ENCODE measurements at regions not wholly inside any gene's neighbourhood (a gene's known extent, or its start where the extent isn't known, plus 50 kb on each side); places are given as distances from the start of the nearest gene placed in this dataset.

DNA sequence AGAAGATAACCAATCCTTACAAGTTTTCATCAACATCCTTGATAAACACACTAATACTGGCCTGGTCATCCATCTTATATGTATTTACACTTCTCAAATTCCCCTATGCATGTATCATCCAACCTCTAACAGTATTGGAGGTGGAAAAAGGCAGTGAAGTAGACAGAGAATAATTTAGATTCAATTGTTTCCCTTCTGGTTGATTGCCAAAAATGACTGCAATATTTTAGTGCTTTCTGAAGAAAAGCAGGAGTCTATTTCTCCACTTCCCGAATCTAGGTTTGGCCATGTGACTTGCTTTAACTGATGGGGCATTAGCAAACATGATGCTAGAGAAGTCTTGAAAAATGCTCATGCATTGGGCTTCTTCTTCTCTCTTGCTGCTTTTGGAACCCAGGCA is 78.3 kb upstream of the METAP2 start:
- TF ChIP-seq, protein P1, sequence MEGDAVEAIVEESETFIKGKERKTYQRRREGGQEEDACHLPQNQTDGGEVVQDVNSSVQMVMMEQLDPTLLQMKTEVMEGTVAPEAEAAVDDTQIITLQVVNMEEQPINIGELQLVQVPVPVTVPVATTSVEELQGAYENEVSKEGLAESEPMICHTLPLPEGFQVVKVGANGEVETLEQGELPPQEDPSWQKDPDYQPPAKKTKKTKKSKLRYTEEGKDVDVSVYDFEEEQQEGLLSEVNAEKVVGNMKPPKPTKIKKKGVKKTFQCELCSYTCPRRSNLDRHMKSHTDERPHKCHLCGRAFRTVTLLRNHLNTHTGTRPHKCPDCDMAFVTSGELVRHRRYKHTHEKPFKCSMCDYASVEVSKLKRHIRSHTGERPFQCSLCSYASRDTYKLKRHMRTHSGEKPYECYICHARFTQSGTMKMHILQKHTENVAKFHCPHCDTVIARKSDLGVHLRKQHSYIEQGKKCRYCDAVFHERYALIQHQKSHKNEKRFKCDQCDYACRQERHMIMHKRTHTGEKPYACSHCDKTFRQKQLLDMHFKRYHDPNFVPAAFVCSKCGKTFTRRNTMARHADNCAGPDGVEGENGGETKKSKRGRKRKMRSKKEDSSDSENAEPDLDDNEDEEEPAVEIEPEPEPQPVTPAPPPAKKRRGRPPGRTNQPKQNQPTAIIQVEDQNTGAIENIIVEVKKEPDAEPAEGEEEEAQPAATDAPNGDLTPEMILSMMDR (IDR thresholded peaks at IDR 0.05; ENCODE audit: low read depth, low read length), result no peak
- no peak overlapping the region for H3K4me3 ChIP-seq (ENCODE audit: low read depth, low read length)

DNA sequence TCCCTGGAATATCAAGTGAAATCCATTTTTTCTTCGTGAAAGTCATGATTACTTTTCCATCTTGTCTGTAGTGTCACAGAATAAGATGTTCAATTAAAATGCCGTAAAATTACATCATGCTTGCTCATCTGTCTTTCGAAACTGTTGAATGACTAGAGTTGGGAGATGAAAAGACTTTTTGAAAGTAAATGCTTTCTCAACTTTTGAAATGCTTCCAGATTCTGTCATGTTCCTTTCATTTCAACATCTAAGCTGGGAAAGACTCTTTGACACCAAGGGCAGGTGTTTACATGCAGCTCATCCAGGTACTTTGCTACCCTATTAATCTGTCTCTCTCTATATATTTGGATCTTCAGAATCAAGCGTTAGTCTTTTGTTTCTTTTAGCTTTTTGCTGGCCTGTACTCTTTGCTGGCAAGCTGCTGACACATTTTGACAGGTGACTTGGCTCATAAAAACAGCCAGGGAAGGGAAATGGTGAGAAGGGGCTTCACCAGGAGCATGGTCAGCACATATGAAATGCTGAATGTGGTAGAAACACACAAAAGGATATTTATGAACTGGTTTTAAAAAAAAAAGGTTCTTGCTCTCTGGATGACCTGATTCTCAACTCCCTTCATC is 77.0 kb upstream of the METAP2 start:
- TF ChIP-seq, protein P1 (IDR thresholded peaks at IDR 0.05; ENCODE audit: low read depth, low read length), result no peak
- no peak overlapping the region for H3K4me3 ChIP-seq (ENCODE audit: low read depth, low read length)

DNA sequence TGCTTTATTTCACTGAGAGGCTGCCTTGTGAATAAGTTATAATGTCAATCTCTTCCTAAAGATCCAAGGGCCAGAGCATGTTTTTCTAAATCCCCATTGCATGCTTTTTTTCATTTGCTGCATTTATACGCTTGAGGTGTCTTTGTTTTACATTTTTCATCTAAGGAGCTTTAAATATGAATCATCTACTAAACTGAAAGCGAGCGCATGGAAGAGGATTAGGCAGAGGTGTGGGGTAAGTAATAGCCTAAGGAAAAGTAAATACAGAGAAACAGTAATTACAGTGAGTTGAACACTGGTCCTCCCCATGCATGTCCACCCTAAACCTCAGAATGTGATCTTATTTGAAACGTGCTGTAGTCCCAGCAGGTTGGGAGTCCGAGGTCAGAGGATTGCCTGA is 76.4 kb upstream of the METAP2 start:
- no peak overlapping the region for H3K4me3 ChIP-seq (ENCODE audit: low read depth, low read length)
- TF ChIP-seq, protein P1 (IDR thresholded peaks at IDR 0.05; ENCODE audit: low read depth, low read length), result no peak

DNA sequence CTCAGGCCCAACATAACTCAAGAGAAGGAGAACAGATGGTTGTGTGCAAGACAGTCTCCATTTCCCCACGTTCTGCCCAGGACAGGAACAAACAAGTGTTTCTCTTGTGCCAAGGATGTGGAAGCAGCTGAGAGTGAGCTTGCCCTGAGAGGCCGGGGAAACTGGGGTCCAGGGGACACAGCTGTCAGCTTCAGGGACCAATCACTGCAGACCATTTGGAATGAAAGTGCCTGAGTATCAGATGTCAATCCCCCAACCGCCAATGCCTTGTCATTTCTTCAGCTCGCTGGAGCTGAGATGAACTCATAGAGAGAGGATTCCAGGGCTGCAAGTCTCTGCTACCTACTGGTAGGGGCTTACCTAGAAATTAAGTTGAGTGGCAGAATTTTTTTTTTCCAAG is 71.9 kb upstream of the METAP2 start:
- no peak overlapping the region for H3K4me3 ChIP-seq (ENCODE audit: low read depth, low read length)
- TF ChIP-seq, protein P1 (IDR thresholded peaks at IDR 0.05; ENCODE audit: low read depth, low read length), result no peak

DNA sequence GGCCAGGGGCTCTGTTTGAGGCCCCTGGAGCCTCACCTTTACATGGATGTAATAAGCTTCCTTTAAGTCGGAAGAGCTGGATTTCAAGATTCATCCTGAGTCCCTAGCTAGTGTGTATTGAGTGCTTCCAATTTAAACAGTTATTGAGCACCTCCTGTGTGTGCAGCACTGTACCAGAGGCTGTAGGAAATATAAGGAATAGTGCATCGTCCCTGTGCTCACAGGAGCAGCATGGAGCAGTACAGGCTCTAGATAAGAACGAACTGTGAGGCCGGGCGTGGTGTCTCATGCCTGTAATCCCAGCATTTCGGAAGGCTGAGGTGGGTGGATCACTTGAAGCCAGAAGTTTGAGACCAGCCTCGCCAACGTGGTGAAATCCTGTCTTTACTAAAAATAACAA is 65.8 kb upstream of the METAP2 start:
- TF ChIP-seq, protein P1 (IDR thresholded peaks at IDR 0.05; ENCODE audit: low read depth, low read length), result no peak
- H3K4me3 ChIP-seq (ENCODE audit: low read depth, low read length), result no peak overlapping the region

DNA sequence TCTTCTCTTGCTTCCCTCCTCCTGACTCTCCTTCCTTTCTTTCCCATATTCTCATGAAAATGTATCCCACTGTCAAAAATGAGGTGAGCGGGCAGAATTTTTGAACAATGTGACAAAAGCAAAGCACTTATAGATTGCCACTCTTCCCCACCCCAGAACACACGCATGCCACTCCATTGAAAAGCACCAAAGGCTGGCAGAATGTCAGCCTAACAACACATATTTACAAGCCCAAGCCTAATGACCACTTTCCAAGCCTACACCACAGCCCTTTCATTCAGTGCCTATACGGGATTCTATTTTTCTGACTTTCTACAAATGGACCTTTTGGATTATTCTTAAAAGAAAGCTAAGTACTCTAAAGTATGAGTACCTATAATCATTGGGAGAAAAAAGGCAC is 62.9 kb upstream of the METAP2 start:
- H3K4me3 ChIP-seq (ENCODE audit: low read depth, low read length), result no peak overlapping the region
- TF ChIP-seq, protein P1 (IDR thresholded peaks at IDR 0.05; ENCODE audit: low read depth, low read length), result no peak

DNA sequence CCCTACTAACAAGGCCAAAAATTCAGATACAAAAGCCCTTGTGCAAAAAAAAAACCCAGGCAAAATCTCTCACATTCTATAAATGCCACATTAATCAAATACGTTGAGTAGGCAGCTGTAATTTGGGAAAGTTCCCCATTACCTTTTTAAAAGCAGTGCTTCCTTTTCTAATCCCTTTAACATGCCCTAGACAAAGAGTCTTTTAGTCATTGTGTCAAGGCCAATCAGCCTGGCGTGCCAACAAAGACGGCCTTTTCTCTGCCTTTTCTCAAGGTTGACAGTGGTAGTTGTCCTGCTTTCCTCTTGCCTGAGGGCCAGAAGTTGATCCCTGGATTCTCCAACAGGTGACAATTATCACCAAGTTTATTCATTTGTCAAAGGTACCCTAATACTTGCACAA is 62.5 kb upstream of the METAP2 start:
- TF ChIP-seq, protein P1 (IDR thresholded peaks at IDR 0.05; ENCODE audit: low read depth, low read length), result no peak
- no peak overlapping the region for H3K4me3 ChIP-seq (ENCODE audit: low read depth, low read length)
